ENCODE measurements at regions not wholly inside any gene's neighbourhood (a gene's known extent, or its start where the extent isn't known, plus 50 kb on each side); places are given as distances from the start of the nearest gene placed in this dataset.

DNA sequence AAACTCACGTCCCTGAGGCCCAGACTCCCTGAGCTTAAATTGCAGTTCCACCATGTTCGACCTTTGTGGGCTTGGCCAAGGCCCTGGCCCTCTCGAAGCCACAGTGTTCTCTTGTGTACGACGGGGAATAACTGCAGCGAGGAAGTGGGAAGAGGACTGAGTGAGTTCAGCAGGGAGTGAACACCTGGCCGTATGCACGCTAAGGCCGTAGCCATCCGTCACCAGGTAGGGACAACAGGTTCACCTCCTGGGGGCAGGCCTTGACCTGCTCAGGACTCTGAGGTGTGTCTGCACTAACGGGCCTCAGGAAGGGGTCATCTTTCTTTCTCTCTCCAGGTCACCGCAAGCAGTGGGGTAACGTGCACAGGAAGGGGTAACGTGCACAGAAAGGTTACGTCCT, 67.2 kb upstream of the CTBP2 start:
- no peak overlapping the region for H2AFZ ChIP-seq (ENCODE audit: low read depth)
- WGBS (ENCODE audit: low lambda C conversion rate), result 83% methylated on average over 15 of the region's 15 CpGs
- H4K20me1 ChIP-seq (ENCODE audit: insufficient read depth), result no peaks in the 10 kb centered on the region
- H3K9me2 ChIP-seq, result no peaks in the 10 kb centered on the region
- H3K27ac ChIP-seq (ENCODE audit: low read depth in 2 of 2, low read length in 1 of 2), result no peak overlapping the region
- no peaks in the 10 kb centered on the region for H3K79me2 ChIP-seq (ENCODE audit: insufficient read depth)
- TF ChIP-seq USF1 (IDR thresholded peaks at IDR 0.05; ENCODE audit: borderline replicate concordance, low read depth), result no peak
- TF ChIP-seq NRF1 (IDR thresholded peaks at IDR 0.05; ENCODE audit: low read depth, low read length), result no peak
- TF ChIP-seq RAD21 (IDR thresholded peaks at IDR 0.05; ENCODE audit: low read length), result no peak
- TF ChIP-seq SIN3A (IDR thresholded peaks at IDR 0.05; ENCODE audit: borderline replicate concordance, low read depth, low read length), result no peak
- H3K36me3 ChIP-seq (replicated peaks in 1 of 2; ENCODE audit: control insufficient read depth in 1 of 2, insufficient read depth in 2 of 2, low read length in 1 of 2), result no peaks in the 10 kb centered on the region
- no peaks in the 10 kb centered on the region for H3K9me3 ChIP-seq
- H3K9ac ChIP-seq, result no peak overlapping the region
- H3K4me3 ChIP-seq (ENCODE audit: low read depth in 2 of 2, low read length in 1 of 2), result no peak overlapping the region
- H3F3A ChIP-seq (replicated peaks; ENCODE audit: insufficient read depth), result no peaks in the 10 kb centered on the region
- H3K4me1 ChIP-seq (ENCODE audit: control insufficient read depth in 1 of 2, insufficient read depth in 2 of 2, low read depth in 1 of 2, low read length in 1 of 2), result peaks cover 0 to 10% of the 10 kb centered on the region in 2 experiments; a peak in 1 of 4 replicates
- CTCF ChIA-PET, result interaction anchor here (0.7 kb wide), 1 partner anchor 21 kb away, joined by 3 read pairs; no protein-coding TSS in a partner anchor
- H3K4me2 ChIP-seq, result no peak overlapping the region
- POLR2A ChIA-PET, result no interaction called here
- no peak for DNase-seq
- H3K27me3 ChIP-seq (ENCODE audit: insufficient read depth), result no peaks in the 10 kb centered on the region; the same call in 1 of the 2 replicates

DNA sequence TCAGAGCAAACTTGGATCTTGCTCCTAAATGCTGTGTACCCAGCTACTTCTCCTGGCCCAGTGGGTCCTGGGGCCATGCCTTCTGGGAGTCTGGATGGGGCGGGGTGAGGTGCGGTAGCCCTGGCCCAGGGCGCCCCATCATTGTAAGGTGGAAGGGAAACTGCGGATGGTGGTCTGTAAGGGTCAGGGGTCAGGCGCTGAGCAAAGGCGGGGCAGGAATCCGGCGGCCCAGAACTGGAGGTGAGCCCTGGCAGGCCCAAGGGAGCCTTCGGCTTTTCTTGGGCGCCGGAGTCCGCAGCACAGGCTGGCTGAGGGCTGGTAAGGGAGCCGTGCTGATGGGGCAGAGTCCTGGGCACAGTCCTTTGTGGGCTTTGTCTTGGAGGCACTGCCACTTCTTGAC, 66.5 kb upstream of the CTBP2 start:
- Histone ChIP-seq H3K9ac (no peak overlapping the region), H3K4me1 (ENCODE audit: control insufficient read depth in 1 of 2, insufficient read depth in 2 of 2, low read depth in 1 of 2, low read length in 1 of 2) (peaks cover 0 to 7% of the 10 kb centered on the region in 2 experiments; a peak in 1 of 4 replicates), H4K20me1 (ENCODE audit: insufficient read depth) (no peaks in the 10 kb centered on the region), H3K4me3 (ENCODE audit: low read depth in 2 of 2, low read length in 1 of 2) (no peak overlapping the region), H2AFZ (ENCODE audit: low read depth) (no peak overlapping the region), H3K9me3 (no peaks in the 10 kb centered on the region), H3K9me2 (no peaks in the 10 kb centered on the region), H3K4me2 (no peak overlapping the region), H3F3A (replicated peaks; ENCODE audit: insufficient read depth) (no peaks in the 10 kb centered on the region), H3K79me2 (ENCODE audit: insufficient read depth) (no peaks in the 10 kb centered on the region), H3K27ac (ENCODE audit: low read depth in 2 of 2, low read length in 1 of 2) (no peak overlapping the region), H3K27me3 (ENCODE audit: insufficient read depth) (no peaks in the 10 kb centered on the region; the same call in 1 of the 2 replicates), H3K36me3 (replicated peaks in 1 of 2; ENCODE audit: control insufficient read depth in 1 of 2, insufficient read depth in 2 of 2, low read length in 1 of 2) (no peaks in the 10 kb centered on the region)
- ChIA-PET CTCF (interaction anchor here (0.7 kb wide), 1 partner anchor 20 kb away, joined by 3 read pairs; no protein-coding TSS in a partner anchor), POLR2A (no interaction called here)
- DNase-seq, result no peak
- TF ChIP-seq, protein P1, sequence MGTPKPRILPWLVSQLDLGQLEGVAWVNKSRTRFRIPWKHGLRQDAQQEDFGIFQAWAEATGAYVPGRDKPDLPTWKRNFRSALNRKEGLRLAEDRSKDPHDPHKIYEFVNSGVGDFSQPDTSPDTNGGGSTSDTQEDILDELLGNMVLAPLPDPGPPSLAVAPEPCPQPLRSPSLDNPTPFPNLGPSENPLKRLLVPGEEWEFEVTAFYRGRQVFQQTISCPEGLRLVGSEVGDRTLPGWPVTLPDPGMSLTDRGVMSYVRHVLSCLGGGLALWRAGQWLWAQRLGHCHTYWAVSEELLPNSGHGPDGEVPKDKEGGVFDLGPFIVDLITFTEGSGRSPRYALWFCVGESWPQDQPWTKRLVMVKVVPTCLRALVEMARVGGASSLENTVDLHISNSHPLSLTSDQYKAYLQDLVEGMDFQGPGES (IDR thresholded peaks at IDR 0.05; ENCODE audit: low read depth, low read length), result no peak
- TF ChIP-seq, protein P2, sequence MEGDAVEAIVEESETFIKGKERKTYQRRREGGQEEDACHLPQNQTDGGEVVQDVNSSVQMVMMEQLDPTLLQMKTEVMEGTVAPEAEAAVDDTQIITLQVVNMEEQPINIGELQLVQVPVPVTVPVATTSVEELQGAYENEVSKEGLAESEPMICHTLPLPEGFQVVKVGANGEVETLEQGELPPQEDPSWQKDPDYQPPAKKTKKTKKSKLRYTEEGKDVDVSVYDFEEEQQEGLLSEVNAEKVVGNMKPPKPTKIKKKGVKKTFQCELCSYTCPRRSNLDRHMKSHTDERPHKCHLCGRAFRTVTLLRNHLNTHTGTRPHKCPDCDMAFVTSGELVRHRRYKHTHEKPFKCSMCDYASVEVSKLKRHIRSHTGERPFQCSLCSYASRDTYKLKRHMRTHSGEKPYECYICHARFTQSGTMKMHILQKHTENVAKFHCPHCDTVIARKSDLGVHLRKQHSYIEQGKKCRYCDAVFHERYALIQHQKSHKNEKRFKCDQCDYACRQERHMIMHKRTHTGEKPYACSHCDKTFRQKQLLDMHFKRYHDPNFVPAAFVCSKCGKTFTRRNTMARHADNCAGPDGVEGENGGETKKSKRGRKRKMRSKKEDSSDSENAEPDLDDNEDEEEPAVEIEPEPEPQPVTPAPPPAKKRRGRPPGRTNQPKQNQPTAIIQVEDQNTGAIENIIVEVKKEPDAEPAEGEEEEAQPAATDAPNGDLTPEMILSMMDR (IDR thresholded peaks at IDR 0.05), result no peak
- TF ChIP-seq, protein P3, sequence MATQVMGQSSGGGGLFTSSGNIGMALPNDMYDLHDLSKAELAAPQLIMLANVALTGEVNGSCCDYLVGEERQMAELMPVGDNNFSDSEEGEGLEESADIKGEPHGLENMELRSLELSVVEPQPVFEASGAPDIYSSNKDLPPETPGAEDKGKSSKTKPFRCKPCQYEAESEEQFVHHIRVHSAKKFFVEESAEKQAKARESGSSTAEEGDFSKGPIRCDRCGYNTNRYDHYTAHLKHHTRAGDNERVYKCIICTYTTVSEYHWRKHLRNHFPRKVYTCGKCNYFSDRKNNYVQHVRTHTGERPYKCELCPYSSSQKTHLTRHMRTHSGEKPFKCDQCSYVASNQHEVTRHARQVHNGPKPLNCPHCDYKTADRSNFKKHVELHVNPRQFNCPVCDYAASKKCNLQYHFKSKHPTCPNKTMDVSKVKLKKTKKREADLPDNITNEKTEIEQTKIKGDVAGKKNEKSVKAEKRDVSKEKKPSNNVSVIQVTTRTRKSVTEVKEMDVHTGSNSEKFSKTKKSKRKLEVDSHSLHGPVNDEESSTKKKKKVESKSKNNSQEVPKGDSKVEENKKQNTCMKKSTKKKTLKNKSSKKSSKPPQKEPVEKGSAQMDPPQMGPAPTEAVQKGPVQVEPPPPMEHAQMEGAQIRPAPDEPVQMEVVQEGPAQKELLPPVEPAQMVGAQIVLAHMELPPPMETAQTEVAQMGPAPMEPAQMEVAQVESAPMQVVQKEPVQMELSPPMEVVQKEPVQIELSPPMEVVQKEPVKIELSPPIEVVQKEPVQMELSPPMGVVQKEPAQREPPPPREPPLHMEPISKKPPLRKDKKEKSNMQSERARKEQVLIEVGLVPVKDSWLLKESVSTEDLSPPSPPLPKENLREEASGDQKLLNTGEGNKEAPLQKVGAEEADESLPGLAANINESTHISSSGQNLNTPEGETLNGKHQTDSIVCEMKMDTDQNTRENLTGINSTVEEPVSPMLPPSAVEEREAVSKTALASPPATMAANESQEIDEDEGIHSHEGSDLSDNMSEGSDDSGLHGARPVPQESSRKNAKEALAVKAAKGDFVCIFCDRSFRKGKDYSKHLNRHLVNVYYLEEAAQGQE (IDR thresholded peaks at IDR 0.05; ENCODE audit: low read depth, low read length), result no peak
- TF ChIP-seq, protein P4, sequence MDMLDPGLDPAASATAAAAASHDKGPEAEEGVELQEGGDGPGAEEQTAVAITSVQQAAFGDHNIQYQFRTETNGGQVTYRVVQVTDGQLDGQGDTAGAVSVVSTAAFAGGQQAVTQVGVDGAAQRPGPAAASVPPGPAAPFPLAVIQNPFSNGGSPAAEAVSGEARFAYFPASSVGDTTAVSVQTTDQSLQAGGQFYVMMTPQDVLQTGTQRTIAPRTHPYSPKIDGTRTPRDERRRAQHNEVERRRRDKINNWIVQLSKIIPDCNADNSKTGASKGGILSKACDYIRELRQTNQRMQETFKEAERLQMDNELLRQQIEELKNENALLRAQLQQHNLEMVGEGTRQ (IDR thresholded peaks at IDR 0.05; ENCODE audit: borderline replicate concordance, low read depth, low read length), result no peak
- TF ChIP-seq PBX3 (IDR thresholded peaks at IDR 0.05) (no peak), TEAD4 (IDR thresholded peaks at IDR 0.05; ENCODE audit: borderline replicate concordance, insufficient read depth) (no peak)
- WGBS (ENCODE audit: low lambda C conversion rate), result 94% methylated on average over 7 of the region's 13 CpGs

Data from SK-N-SH (cell line).